HCT116 (cell line): ENCODE measurements at regions not wholly inside any gene's neighbourhood (a gene's known extent, or its start where the extent isn't known, plus 50 kb on each side); places are given as distances from the start of the nearest gene placed in this dataset.

Experiments
- ATAC-seq: fragments of 200-7000 bp; cut with Tn5 transposase; 2 replicates; pipeline ENCODE4 v1.9.1; 2020; ENCODE audit warnings: mild to moderate bottlenecking, moderate library complexity
- BruUV-seq: library from RNA; stranded (reverse); fragments of 400-500 nt; replicated peaks from 2 replicates; lab custom pipeline; 2021; lab: Mats Ljungman, UMichigan
- CTCF ChIA-PET: fragments of 300-600 bp; sonication (Branson Sonifier 250); formaldehyde crosslinking; loops from one replicate; lab custom pipeline; 2021; ENCODE audit warnings: antibody characterized with exemption; lab: Charles Lee
- POLR2A ChIA-PET: fragments of 300-600, 350-600 bp; sonication (Branson Sonifier 250); formaldehyde crosslinking; loops from one replicate; lab custom pipeline; 2021; ENCODE audit warnings: antibody characterized with exemption; lab: Charles Lee
- RAD21 ChIA-PET, 2 experiments: fragments of 300-600 bp; sonication (Branson Sonifier 250); formaldehyde crosslinking; loops; one replicate each; lab custom pipeline; 2023; ENCODE audit warnings: low total read pairs in 2 of 2; ENCODE audit not compliant: uncharacterized antibody in 2 of 2, unreplicated experiment in 2 of 2, low non-redundant PET in 1 of 2; lab: Charles Lee
- DNase-seq: peaks from one replicate; pipeline ENCODE4 v3.0.0-alpha.2; 2010; ENCODE audit warnings: low read depth, low spot score
- H2AFZ ChIP-seq: fragments of 200-600 bp; shearing (Covaris generic), sonication (generic); 2 replicates; pipeline ENCODE4 v1.6.1; 2017; ENCODE audit warnings: low read depth, mixed run types, mixed read lengths, antibody characterized with exemption, low read length; ENCODE audit not compliant: poor library complexity, severe bottlenecking
- H3K27ac ChIP-seq: 2 replicates; pipeline ENCODE4 v1.5.1; 2012; ENCODE audit warnings: low read depth, low read length
- H3K27me3 ChIP-seq: fragments of 200-600 bp; sonication (generic); 2 replicates; pipeline ENCODE4 v1.6.1; 2016; ENCODE audit warnings: mixed run types, low read length, mixed read lengths; ENCODE audit not compliant: insufficient read depth
- H3K36me3 ChIP-seq, 2 experiments: fragments of 200-500 bp in 1 of 2; fragments of 200-600 bp in 1 of 2; sonication (Bioruptor generic) in 1 of 2; sonication (generic) in 1 of 2; 2 replicates each; pipeline versions ENCODE4 v1.5.1 to v1.6.1; 2014 to 2016; ENCODE audit warnings: low read length in 2 of 2, inconsistent platforms in 1 of 2, mixed read lengths in 1 of 2, mixed run types in 1 of 2; ENCODE audit not compliant: insufficient read depth in 2 of 2, control insufficient read depth in 1 of 2
- H3K4me1 ChIP-seq, 2 experiments: fragments of 200-600 bp in 1 of 2; sonication (generic) in 1 of 2; 2 replicates each; pipeline versions ENCODE4 v1.5.1 to v1.6.1; 2012 to 2017; ENCODE audit warnings: low read length in 2 of 2, inconsistent platforms in 1 of 2, mild to moderate bottlenecking in 1 of 2, mixed read lengths in 1 of 2, mixed run types in 1 of 2, moderate library complexity in 1 of 2; ENCODE audit not compliant: insufficient read depth in 2 of 2, control insufficient read depth in 1 of 2
- H3K4me2 ChIP-seq: fragments of 200-600 bp; sonication (generic); 2 replicates; pipeline ENCODE4 v1.6.1; 2017; ENCODE audit warnings: mixed run types, low read length, mixed read lengths
- H3K4me3 ChIP-seq, 2 experiments: fragments of 200-600 bp in 1 of 2; sonication (generic) in 1 of 2; replicated peaks in 1 of 2; 2 replicates each; pipeline ENCODE4 v1.5.1; 2011 to 2016; ENCODE audit warnings: low read length in 2 of 2, control low read depth in 1 of 2, low read depth in 1 of 2, mild to moderate bottlenecking in 1 of 2, mixed read lengths in 1 of 2, mixed run types in 1 of 2
- H3K79me2 ChIP-seq: fragments of 200-600 bp; sonication (generic); 2 replicates; pipeline ENCODE4 v1.6.1; 2017; ENCODE audit warnings: mild to moderate bottlenecking, mixed run types, low read length, moderate library complexity, mixed read lengths; ENCODE audit not compliant: insufficient read depth
- H3K9ac ChIP-seq: fragments of 200-600 bp; sonication (generic); 2 replicates; pipeline ENCODE4 v1.6.1; 2016; ENCODE audit warnings: low read length, mixed read lengths
- H3K9me2 ChIP-seq: fragments of 200-600 bp; sonication (generic), shearing (Covaris generic); 2 replicates; pipeline ENCODE4 v1.6.1; 2017; ENCODE audit warnings: mixed run types, mild to moderate bottlenecking, moderate library complexity; ENCODE audit not compliant: insufficient read depth
- H3K9me3 ChIP-seq, 2 experiments: fragments of 200-500 bp in 1 of 2; fragments of 200-600 bp in 1 of 2; sonication (Bioruptor generic) in 1 of 2; sonication (generic) in 1 of 2; 2 replicates each; pipeline ENCODE4 v1.6.1; 2014 to 2017; ENCODE audit warnings: low read length in 2 of 2, mixed read lengths in 2 of 2, inconsistent platforms in 1 of 2, low read depth in 1 of 2, mild to moderate bottlenecking in 1 of 2, mixed run types in 1 of 2, moderate library complexity in 1 of 2; ENCODE audit not compliant: control insufficient read depth in 1 of 2, insufficient read depth in 1 of 2
- H4K20me1 ChIP-seq: fragments of 200-600 bp; sonication (generic), shearing (Covaris generic); 2 replicates; pipeline ENCODE4 v1.6.1; 2017; ENCODE audit warnings: mixed run types, mild to moderate bottlenecking, moderate library complexity; ENCODE audit not compliant: insufficient read depth
- ATF3 ChIP-seq: IDR thresholded peaks from 2 replicates; pipeline ENCODE4 v1.6.1; 2012
- EGR1 ChIP-seq: IDR thresholded peaks from 2 replicates; pipeline ENCODE4 v1.6.1; 2012; ENCODE audit warnings: low read depth
- ELF1 ChIP-seq: IDR thresholded peaks from 2 replicates; pipeline ENCODE4 v1.6.1; 2012; ENCODE audit warnings: low read depth, borderline replicate concordance
- FOSL1 ChIP-seq: IDR thresholded peaks from 2 replicates; pipeline ENCODE4 v1.6.1; 2012; ENCODE audit warnings: low read depth
- JUND ChIP-seq: IDR thresholded peaks from 2 replicates; pipeline ENCODE4 v1.6.1; 2012
- POLR2A ChIP-seq: IDR thresholded peaks from 2 replicates; pipeline ENCODE4 v1.7.0; 2011; ENCODE audit warnings: borderline replicate concordance; ENCODE audit not compliant: insufficient read depth, insufficient read length; ENCODE audit errors: extremely low read depth
- POLR2AphosphoS5 ChIP-seq: IDR thresholded peaks from 2 replicates; pipeline ENCODE4 v1.6.1; 2011; ENCODE audit warnings: mild to moderate bottlenecking, low read depth, low read length, moderate library complexity
- RAD21 ChIP-seq: IDR thresholded peaks from 2 replicates; pipeline ENCODE4 v1.6.1; 2012; ENCODE audit warnings: low read depth, mild to moderate bottlenecking
- REST ChIP-seq: IDR thresholded peaks from 2 replicates; pipeline ENCODE4 v1.6.1; 2012; ENCODE audit warnings: low read depth
- SIN3A ChIP-seq: IDR thresholded peaks from 2 replicates; pipeline ENCODE4 v1.6.1; 2012; ENCODE audit warnings: low read depth
- SP1 ChIP-seq: IDR thresholded peaks from 2 replicates; pipeline ENCODE4 v1.6.1; 2012; ENCODE audit warnings: low read depth
- TCF7L2 ChIP-seq: IDR thresholded peaks from 2 replicates; pipeline ENCODE4 v1.7.0; 2011; ENCODE audit warnings: borderline replicate concordance, inconsistent platforms; ENCODE audit not compliant: insufficient read depth, insufficient read length; ENCODE audit errors: extremely low read depth
- YY1 ChIP-seq: IDR thresholded peaks from 2 replicates; pipeline ENCODE4 v1.6.1; 2011; ENCODE audit warnings: low read length, low read depth, moderate library complexity, mild to moderate bottlenecking; ENCODE audit not compliant: insufficient replicate concordance; ENCODE audit errors: extremely low read depth
- ZFX ChIP-seq: fragments of 450-650 bp; IDR thresholded peaks from 2 replicates; pipeline ENCODE4 v1.6.1; 2017
- ZNF274 ChIP-seq: fragments of 200-500 bp; sonication (Bioruptor generic); IDR thresholded peaks from 2 replicates; pipeline ENCODE4 v1.6.1; 2014; ENCODE audit warnings: mild to moderate bottlenecking, low read depth, low read length, inconsistent platforms
- intact Hi-C: fragments of 100-400 bp; cut with micrococcal nuclease; formaldehyde crosslinking; loops from 2 replicates; pipeline ENCODE4 v1.10.0; 2022

- no TSS peak for BruUV-seq
- Histone ChIP-seq H3K27me3 (no peaks in the 10 kb centered on the region), H2AFZ (no peak overlapping the region), H3K79me2 (no peaks in the 10 kb centered on the region), H3K4me2 (no peak overlapping the region), H3K9me3 (no peaks in the 10 kb centered on the region), H3K27ac (no peak overlapping the region), H3K36me3 (no peaks in the 10 kb centered on the region), H3K9me2 (no peaks in the 10 kb centered on the region), H3K4me1 (no peaks in the 10 kb centered on the region), H3K9ac (no peak overlapping the region), H4K20me1 (no peaks in the 10 kb centered on the region), H3K4me3 (no peak overlapping the region)
- intact Hi-C loops, result no loop called here
- DNase-seq (no peak), ATAC-seq (no peak)
- ChIA-PET POLR2A (no interaction called here), CTCF (no interaction called here), RAD21 (no interaction called here)
- no peak for TF ChIP-seq EGR1
- TF ChIP-seq ELF1, result no peak
- TF ChIP-seq RAD21, result no peak
- no peak for TF ChIP-seq YY1
- no peak for TF ChIP-seq SIN3A
- TF ChIP-seq ZFX, result no peak
- TF ChIP-seq JUND, result no peak
- TF ChIP-seq POLR2AphosphoS5, result no peak
- no peak for TF ChIP-seq ATF3
- no peak for TF ChIP-seq FOSL1
- no peak for TF ChIP-seq SP1
- no peak for TF ChIP-seq POLR2A
- no peak for TF ChIP-seq REST
- no peak for TF ChIP-seq TCF7L2
- TF ChIP-seq ZNF274, result no peak
These were observed 74.0 kb downstream of the POLR2M start for GRCh38 chr15:57780471-57780870.
